ENCODE measurements at regions not wholly inside any gene's neighbourhood (a gene's known extent, or its start where the extent isn't known, plus 50 kb on each side); places are given as distances from the start of the nearest gene placed in this dataset.

DNA sequence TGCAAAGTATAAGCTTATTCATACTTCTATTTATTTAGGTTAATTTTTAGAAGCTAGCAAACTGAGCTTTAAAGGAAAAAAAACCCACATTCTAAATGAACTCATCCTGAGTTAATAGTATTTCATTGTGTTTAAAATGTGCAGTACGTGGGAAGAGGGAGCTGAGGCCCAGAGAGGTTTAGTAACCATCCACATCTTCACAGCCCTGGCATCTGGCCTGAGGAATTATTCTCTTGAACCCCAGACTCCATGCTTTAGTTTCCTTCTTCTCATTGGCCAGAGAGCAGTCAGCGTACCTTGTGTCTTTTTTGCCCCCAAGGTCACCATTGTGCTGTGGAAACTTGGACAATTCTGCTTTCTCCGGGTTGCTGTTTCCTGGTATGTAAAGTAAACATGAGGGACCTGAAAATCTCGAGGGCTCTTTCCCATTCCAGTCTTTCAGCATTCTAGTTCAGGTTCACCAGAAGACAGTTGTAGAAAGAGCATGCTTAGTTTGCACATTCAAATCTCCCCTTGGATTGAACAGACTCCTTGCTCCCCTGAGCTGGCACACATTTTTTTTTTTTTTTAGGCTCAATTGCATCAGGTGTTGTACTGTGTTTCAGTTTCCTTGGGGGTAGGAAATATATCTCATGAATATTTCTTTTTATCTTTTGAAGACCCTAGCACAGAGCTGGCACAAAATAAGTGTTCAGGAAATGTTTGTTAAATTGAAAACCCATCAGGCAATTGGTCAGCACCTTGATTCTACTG, 81.4 kb downstream of the MYCN start:
- no peak for DNase-seq

DNA sequence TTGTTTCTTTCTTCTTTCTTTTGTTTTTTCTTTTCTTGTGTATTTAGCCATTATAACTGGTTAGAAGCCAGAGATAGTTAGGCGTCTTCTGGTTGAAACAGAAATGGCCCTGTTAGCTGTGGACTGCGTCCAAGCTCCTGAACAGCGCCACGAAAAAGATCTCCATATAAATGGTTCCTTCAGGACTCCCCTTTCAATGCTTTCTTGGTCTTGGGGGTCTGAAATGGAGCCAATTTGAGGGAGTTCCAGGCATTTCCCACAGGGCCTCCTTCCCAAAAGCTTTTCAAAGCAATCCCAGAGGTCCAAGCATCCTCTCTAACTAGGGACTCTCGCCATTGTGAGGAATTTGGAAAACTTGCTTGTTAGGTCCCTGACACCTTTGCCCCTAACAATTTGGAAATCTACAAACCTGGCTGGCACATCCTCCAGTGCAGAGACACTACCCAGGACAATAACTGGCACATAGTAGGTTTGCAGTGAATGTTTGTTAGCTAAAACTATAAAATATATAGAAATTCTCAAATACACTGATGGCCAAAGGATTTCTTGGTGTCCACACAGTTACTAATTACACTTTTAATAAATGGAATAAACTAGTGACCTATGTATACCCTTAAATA, 80.1 kb downstream of the MYCN start:
- no peak for DNase-seq

DNA sequence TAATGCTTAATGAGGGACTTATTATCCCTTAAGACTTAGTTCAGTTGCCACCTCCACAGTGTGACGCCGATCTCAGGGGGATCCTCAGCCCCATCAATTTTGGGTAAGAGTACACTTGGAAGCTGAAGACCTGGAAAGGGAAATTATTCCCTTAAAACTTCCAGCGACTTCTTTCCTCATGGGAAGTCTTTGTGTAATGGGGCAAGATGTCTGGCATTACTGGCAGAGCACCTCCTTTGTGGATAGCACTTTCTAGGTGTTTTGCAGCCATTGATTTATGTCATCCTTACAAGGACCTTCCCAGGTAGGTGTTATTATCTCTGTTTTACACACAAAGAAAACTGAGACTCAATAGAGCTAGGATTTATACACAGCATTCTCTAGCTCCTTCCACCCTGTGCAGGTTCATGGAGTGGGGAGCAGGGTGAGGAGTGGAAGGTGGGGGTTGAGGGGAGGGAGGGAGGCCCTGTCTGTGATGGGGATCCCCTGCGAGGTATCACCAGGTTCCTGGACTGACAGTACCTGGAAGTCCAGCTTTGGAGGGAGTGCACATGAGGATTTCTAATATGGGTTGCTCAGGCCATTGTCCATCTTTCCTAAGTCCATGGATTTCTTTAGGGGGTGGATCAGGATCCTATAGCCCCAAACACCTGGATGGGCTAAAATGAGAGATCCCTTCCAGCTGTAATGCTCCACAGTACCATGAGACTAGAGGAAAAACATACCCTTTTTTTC, 79.4 kb downstream of the MYCN start:
- DNase-seq, result no peak

DNA sequence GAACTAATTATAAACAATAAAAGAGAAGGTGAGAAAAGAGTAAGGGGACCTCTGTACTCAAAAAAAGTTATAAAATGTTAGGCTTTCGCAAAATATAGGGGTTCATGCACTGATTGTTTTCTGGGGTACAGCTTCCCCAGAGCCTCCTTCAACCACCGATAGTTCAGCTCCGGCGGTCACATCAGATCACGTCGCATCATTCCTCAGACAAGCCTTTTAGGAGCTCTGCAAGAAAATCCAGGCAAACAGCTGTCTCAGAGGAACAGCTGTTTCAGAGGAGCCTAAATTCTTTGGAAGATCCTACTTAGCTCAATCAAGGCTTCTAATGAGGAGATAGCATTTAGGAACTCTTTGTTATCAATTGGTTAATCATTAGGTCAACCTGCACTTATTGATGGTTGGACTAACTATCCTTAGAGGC, 78.7 kb downstream of the MYCN start:
- DNase-seq, result no peak

DNA sequence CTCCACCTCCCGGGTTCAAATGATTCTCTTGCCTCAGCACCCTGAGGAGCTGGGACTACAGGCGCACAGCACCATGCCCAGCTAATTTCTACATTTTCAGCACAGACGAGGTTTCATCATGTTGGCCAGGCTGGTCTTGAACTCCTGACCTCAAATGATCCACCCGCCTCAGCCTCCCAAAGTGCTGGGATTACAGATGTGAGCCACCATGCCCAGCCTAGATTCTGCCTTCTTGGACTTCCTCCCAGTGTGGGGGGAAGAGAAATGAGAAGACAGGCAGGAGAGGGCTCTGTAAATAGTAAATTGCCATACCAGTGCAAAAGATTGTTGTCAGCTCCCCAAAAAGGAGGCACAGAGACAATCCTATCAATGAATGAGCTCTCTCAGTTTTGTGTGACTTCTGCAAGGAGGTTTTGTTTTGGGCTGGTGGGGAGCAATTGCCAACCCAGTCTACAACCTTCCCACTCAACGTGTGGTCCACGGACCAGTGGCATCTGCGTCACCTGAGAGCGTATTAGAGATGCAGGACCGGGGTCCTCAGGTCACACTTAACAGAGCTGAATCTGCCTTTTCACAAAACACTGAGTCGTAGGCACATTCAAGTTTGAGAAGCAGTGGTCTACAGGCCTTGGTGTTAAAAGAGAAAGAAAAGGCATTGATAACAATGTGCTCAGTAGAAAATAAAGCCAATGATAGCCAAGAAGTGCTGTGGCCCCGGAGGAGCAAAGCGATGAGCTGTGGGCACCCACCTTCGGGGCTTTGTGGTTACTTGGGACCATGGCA, 78.1 kb downstream of the MYCN start:
- no peak for DNase-seq

DNA sequence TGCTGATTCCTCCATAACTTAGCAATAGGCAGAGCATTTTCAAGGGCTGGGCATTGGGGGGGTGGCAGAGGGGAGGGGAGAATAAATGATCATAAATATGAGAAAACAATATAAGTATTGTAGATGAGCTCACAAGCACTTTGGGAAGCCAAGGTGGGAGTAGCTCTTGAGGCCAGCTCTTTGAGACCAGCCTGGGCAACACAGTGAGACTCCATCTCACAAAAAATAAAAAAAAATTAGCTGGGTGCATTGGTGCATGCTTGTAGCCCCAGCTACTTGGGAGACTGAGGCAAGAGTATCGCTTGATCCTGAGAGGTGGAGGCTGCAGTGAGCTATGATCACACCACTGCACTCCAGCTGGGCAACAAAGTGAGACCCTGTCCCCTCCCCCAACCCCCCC, 75.9 kb downstream of the MYCN start:
- no peak for DNase-seq

DNA sequence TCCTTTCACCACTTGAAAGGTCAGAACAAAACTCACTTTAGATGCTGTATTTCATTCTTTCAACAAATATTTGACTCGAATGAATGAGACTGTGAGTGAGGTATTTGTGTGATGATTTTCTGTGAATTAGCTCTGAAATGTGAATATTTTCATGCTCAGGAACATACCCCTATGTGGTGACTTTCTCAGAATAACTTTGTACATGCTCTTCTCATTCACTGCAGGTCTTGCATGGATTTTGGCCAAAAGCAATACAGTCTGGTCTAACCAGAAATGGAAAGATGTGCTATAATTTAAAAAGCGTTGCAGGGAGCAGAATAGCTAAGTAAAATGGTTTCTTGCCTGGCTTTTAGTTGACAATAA, 75.5 kb downstream of the MYCN start:
- no peak for DNase-seq

DNA sequence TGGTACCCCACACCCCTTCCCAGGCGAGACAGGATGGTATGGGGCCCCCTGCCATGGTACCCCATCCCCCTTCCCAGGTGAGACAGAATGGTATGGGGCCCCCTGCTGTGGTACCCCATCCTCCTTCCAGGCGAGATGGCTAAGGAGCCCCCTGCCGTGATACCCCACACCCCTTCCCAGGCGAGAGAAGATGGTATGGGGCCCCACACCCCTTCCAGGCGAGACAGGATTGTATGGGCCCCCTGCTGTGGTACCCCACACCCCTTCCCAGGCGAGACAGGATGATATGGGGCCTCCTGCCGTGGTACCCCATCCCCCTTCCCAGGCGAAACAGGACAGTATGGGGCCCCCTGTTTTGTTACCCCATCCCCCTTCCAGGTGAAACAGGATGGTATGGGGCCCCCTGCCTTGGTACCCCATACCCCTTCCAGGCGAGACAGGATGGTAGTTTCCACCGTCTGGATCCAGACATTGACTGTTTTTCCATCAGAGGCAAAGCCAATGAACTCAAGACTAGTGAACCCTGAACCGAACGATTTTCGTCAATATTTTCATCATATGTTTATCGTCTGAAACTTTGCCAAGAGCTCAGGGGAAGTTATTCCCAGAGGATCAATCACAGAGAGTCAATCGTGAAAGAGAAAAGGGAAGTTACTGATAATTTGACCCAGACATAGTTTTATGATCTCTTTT, 75.0 kb downstream of the MYCN start:
- DNase-seq, result no peak

DNA sequence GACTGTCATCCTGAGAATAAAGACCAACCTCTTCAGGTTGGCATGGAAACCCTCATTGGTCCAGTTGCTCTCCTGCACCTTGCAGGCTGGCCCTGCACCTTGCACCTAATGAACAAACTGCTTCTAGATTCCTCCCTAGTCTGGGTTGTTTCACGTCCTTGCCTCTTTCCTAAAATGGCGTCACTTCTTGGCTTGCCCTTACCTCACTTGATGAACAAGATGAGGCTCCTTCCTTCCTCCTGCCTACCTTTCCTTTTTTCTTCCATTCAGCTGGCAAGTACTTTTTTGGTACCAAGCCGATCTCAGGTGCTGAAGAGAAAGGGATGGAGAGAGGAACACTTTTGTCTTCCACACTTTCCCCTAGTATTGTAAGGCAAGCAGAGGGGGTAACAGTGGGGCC, 74.5 kb downstream of the MYCN start:
- no peak for DNase-seq

DNA sequence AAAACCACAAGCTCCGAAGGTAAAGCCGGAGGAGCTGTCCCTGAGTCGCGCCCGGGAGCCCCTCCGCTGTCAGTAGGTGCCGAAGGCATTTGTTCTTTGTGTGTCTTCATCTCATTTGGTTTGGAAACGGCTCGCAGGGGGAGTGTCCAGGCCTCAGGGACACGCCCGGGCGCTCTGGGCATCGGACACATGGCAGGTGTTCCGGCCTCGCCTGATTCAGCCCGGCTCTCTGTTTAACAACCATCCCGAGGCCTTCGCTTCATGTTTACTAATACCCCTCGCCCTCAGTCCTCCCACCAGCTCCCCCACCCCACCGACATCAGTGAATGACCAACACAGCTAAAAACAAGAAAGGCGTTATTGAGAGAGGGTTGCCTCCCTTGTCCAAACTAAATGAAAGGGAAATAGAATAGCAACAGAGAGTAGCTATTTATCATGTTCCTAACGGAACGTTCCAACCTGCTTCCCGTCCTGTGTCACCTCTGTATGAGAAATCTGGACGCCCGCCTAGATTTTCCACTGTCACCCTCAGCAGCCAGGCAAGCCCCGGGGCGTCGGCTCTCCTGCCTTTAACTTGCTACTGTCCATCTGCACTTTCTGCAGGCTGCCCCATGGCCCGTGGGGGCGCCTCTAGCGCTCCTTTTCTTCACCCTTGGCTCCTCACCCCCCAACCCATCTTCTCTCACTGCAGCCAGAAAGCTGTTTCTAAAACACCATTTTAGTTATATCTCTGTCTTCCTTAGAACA, 73.9 kb downstream of the MYCN start:
- no peak for DNase-seq

DNA sequence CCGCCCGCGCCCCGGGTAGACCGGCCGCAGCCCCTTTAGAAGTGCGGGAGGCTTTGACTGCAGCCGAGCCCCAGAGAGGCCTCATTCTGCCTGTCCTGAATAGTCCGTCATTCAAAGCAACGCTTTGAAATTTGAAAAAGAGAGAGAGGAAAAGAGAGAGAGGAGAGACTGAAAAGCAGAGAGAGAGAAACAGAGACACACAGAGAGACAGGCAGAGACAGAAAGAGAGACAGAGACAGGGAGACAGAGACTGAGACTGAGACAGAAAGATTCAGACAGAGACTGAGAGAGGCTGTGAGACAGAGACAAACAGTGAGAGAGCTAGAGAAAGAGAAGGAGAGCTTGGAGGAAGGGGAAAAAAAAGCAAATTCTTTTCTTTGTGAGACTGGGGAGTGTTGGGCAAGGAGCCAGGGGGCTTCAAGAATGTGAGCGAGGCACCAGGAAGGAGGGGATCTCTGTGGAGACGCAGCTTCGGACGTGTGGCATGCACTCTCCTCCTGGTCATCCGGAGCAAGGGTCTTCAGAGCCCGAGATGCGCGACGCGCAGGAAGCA, 73.1 kb downstream of the MYCN start:
- no peak for DNase-seq

DNA sequence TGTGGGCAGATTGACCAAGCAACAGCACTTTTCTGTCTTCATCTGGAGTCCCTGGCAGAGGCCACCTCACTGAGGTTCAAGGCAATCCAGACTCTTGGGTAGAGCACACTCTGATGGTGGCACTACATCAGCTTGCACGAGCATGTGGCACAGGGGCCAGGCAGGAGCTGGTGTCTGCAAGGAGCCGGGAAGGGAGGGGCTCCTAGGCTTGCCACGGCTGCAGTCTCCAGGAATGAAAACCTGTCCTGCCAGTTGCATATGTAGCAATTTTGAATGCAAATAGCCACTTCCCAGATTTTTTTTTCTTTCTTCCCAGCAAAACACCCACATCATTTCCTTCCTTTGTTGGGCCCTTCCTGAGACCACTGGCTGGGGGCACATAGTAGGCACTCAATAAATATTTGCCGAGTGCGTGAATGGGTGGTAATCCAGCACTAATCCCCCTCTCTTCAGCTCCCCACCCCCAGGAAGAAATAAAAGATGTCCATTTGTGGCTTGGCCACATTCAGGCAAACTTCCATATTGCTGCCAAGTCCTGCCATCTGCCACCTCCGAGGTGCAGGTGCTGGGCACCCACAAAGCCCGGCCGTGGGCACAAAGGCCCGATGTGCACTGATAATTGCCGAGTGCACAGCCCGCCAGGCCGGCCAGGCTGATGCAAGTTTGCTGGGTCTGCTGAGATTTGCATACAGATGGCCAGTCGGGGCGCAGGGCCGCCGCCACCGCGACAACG, 72.4 kb downstream of the MYCN start:
- DNase-seq, result no peak

DNA sequence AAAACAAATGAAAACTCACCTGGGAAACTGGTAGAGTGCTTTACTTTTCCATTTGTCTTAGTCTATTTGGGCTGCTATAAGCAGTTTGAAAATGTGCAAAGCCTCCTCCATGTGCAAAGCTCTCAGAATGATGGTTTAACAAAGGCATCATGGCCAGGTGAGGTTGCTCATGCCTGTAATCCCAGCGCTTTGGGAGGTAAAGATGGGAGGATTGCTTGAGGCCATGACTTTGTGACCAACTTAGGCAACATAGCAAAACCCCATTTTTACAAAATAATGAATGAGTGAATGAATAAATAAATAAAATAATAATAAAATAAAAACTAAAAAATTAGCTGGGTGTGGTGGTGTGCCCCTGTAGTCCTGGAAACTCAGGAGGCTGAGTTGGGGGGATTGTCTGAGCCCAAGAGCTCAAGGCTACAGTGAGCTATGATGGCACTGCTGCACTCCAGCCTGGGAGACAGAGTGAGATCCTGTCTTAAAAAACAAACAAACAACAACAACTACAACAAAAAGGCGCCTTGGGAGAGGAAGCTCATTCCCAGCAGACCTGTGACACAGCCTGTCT, 71.8 kb downstream of the MYCN start:
- no peak for DNase-seq

DNA sequence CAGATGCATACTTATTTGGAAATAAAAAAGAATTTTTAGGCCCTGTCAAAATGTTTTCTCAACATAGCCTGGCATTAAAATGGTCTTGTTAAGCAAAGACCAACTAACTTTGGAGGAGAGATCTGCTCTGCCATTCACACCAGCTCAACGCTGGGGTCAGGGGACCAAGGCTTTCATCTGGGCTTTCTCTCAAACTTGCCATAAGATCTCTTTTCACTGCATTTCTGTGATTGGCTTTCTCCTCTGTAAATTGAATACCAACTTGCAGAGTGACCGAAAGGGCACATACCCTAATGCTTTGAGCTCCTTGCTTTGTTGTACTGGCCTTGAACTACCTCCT, 71.2 kb downstream of the MYCN start:
- no peak for DNase-seq

DNA sequence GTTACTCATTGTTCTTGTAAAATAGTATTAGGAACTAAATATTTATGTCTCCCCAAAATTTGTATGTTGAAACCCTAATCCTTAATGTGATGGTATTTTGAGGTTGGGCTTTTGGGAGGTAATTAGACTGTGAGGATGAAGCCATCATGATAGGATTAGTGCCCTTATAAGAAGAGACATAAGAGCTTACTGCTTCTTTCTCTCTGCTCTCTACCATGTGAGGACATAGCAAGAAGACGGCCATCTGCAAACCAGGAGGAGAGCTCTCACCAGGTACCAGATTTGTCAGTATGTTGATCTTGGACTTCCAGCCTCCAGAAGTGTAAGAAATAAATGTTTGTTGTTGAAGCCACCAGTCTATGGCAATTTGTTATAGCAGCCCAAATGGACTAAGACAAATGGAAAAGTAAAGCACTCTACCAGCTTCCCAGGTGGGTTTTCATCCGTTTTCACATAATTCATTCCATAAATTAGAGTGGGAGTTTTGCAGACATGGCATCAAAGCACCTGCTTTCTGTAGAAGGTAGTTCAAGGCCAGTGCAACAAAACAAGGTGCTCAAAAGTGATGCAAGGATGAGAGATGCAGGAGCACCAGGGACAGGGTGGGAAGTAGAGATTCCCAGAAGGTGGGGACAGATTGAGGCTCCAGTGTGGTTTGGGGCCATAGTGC, 70.7 kb downstream of the MYCN start:
- DNase-seq, result no peak

DNA sequence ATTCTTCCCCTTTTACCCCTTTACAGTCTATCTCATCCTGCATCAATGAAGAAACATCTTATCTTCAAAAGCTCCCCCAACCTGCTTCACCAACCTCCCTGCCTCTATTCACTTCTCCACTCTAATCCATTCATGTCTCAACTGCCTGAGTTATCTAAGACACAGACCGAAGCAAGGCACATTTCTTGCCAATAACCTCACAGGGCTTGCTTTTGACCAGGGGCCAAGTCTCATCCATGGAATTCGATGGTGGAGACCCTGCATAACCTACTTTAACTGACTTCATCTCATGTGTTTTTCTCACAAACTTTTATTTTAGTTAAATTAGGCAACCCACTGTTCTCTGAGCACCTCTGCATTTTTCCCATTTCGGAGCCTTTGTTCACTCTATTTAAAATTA, 69.7 kb downstream of the MYCN start:
- no peak for DNase-seq

DNA sequence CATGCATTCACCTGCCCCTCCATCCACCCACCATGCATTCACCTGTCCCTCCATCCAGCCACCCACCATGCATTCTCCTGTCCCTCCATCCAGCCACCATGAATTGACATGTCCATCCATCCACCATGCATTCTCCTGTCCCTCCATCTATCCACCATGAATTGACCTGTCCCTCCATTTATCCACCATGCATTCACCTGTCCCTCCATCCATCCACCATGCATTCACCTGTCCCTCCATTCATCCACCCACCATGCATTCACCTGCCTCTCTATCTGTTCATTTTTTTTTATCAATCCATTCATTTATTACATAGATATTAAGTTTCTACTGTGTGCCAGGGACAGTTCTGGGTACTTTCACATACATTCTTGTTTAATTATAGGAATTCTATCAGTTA, 69.2 kb downstream of the MYCN start:
- no peak for DNase-seq

DNA sequence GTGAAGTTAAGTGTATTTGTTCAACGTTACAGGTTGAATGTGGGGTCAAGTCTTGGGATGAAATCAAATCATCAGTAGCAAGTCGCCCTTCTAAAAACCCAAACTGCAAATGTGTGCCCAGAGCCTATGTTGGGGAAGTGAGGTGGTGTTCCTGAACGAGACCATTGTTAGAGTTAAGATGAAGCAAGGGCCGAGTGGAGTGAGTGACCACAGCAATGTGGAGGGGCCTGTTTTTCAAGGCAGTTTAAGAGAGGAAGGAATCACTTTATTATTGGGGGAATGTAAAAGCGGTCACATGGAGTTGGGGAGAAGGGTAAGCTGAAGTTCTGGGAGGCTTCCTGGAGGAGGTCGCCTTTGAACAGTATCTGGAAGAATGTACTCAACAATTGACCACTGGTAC, 68.5 kb downstream of the MYCN start:
- DNase-seq, result no peak

DNA sequence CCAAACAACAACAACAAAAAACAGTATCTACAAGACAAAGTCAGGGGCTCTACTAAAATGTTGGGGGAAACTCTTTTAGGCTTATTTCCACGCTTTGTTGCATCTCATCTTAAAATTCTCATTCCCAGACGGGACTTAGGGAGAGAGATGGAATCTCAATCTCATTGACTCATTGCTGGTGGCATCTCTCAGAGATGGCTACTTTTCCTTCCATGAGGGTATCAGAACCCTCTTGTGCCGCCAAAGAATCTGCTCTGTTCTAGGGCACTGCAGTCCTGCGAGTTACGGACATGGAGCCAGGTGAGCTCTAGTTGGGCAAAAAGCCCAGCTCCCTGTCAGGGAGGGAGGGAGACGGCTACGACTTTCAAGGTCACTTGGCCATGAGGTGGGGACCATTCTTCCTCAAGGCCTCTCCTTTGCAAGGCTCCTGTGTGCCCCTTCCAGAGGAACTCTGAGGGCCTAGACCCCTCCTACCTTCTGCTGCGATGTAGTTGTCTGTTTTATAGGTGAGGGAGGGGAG, 68.0 kb downstream of the MYCN start:
- no peak for DNase-seq

Measured in GOT3 (cell line).